ENCODE measurements at regions not wholly inside any gene's neighbourhood (a gene's known extent, or its start where the extent isn't known, plus 50 kb on each side); places are given as distances from the start of the nearest gene placed in this dataset.
"Not testable (repeated sequence)": the region's sequence is repeated elsewhere in the genome, so short reads cannot be mapped to it uniquely, and the experiment has no call there.

DNA sequence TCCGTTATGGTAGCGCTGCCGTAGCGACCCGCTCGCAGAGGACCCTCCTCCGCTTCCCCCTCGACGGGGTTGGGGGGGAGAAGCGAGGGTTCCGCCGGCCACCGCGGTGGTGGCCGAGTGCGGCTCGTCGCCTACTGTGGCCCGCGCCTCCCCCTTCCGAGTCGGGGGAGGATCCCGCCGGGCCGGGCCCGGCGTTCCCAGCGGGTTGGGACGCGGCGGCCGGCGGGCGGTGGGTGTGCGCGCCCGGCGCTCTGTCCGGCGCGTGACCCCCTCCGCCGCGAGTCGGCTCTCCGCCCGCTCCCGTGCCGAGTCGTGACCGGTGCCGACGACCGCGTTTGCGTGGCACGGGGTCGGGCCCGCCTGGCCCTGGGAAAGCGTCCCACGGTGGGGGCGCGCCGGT, 2086.7 kb upstream of the TPTE start:
- H3K36me3 Mint-ChIP-seq; ATAC-seq; H3K9me3 Mint-ChIP-seq; H3K27ac Mint-ChIP-seq; DNase-seq (ENCODE audit: low spot score in 2 of 2): not testable (repeated sequence)

DNA sequence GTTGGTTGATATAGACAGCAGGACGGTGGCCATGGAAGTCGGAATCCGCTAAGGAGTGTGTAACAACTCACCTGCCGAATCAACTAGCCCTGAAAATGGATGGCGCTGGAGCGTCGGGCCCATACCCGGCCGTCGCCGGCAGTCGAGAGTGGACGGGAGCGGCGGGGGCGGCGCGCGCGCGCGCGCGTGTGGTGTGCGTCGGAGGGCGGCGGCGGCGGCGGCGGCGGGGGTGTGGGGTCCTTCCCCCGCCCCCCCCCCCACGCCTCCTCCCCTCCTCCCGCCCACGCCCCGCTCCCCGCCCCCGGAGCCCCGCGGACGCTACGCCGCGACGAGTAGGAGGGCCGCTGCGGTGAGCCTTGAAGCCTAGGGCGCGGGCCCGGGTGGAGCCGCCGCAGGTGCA, 2078.3 kb upstream of the TPTE start:
- H3K27ac Mint-ChIP-seq; ATAC-seq; DNase-seq (ENCODE audit: low spot score in 2 of 2); H3K36me3 Mint-ChIP-seq; H3K9me3 Mint-ChIP-seq: not testable (repeated sequence)

DNA sequence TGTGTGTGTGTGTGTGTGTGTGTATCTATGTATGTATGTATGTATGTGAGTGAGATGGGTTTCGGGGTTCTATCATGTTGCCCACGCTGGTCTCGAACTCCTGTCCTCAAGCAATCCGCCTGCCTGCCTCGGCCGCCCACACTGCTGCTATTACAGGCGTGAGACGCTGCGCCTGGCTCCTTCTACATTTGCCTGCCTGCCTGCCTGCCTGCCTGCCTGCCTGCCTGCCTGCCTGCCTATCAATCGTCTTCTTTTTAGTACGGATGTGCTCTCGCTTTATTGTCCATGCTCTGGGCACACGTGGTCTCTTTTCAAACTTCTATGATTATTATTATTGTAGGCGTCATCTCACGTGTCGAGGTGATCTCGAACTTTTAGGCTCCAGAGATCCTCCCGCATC, 2071.6 kb upstream of the TPTE start:
- not testable (repeated sequence) for H3K9me3 Mint-ChIP-seq; H3K27ac Mint-ChIP-seq; H3K36me3 Mint-ChIP-seq; ATAC-seq; DNase-seq (ENCODE audit: low spot score in 2 of 2)

DNA sequence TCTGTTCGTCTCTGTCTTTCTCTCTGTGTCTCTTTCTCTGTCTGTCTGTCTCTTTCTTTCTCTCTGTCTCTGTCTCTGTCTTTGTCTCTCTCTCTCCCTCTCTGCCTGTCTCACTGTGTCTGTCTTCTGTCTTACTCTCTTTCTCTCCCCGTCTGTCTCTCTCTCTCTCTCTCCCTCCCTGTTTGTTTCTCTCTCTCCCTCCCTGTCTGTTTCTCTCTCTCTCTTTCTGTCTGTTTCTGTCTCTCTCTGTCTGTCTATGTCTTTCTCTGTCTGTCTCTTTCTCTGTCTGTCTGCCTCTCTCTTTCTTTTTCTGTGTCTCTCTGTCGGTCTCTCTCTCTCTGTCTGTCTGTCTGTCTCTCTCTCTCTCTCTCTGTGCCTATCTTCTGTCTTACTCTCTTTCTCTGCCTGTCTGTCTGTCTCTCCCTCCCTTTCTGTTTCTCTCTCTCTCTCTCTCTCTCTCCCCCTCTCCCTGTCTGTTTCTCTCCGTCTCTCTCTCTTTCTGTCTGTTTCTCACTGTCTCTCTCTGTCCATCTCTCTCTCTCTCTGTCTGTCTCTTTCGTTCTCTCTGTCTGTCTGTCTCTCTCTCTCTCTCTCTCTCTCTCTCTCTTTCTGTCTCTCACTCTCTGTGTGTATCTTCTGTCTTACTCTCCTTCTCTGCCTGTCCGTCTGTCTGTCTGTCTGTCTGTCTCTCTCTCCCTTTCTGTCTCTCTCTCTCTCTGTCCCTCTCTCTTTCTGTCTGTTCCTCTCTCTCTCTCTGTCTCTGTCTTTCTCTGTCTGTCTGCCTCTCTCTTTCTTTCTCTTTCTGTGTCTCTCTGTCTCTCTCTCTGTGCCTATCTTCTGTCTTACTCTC, 2065.9 kb upstream of the TPTE start:
- ATAC-seq = peak; percentile 73 to 75
- H3K9me3 Mint-ChIP-seq; H3K36me3 Mint-ChIP-seq; H3K27ac Mint-ChIP-seq; DNase-seq (ENCODE audit: low spot score in 2 of 2): not testable (repeated sequence)

DNA sequence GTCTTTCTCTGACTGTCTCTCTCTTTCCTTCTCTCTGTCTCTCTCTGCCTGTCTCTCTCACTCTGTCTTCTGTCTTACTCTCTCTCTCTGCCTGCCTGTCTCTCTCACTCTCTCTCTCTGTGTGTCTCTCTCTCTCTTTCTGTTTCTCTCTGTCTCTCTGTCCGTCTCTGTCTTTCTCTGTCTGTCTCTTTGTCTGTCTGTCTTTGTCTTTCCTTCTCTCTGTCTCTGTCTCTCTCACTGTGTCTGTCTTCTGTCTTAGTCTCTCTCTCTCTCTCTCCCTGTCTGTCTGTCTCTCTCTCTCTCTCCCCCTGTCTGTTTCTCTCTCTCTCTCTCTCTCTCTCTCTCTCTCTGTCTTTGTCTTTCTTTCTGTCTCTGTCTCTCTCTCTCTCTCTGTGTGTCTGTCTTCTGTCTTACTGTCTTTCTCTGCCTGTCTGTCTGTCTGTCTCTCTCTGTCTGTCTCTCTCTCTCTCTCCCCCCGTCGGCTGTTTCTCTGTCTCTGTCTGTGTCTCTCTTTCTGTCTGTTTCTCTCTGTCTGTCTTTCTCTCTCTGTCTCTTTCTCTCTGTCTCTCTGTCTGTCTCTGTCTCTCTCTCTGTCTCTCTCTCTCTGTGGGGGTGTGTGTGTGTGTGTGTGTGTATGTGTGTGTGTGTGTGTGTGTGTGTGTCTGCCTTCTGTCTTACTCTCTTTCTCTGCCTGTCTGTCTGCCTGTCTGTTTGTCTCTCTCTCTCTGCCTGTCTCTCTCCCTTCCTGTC, 2056.8 kb upstream of the TPTE start:
- not testable (repeated sequence) for DNase-seq (ENCODE audit: low spot score in 2 of 2); H3K9me3 Mint-ChIP-seq; H3K36me3 Mint-ChIP-seq; H3K27ac Mint-ChIP-seq
- peak; percentile 86 to 90 for ATAC-seq

DNA sequence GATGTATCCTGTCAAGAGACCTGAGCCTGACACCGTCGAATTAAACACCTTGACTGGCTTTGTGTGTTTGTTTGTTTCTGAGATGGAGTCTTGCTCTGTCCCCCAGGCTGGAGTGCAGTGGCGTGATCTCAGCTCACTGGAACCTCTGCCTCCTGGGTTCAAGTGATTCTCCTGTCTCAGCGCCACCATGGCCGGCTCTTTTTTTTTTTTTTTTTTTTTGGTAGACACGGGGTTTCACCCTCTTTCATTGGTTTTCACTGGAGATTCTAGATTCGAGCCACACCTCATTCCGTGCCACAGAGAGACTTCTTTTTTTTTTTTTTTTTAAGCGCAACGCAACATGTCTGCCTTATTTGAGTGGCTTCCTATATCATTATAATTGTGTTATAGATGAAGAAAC, 2054.7 kb upstream of the TPTE start:
- DNase-seq (ENCODE audit: low spot score in 2 of 2); H3K27ac Mint-ChIP-seq; H3K36me3 Mint-ChIP-seq; ATAC-seq; H3K9me3 Mint-ChIP-seq: not testable (repeated sequence)

Data from activated naive CD4-positive, alpha-beta T cell treated with anti-CD3 and anti-CD28 coated beads, Interleukin-2, amount 50 U/mL, for 72 hours (primary cell).